BE2C (cell line): ENCODE measurements at regions not wholly inside any gene's neighbourhood (a gene's known extent, or its start where the extent isn't known, plus 50 kb on each side); places are given as distances from the start of the nearest gene placed in this dataset.

ENCODE experiments used
- DNase-seq: peaks from one replicate; pipeline ENCODE4 v3.0.0-alpha.2; 2020
- H3K27me3 ChIP-seq: fragments of 250-450 bp; sonication (Bioruptor Pico); 2 replicates; pipeline ENCODE4 v1.5.1; 2020; ENCODE audit warnings: mild to moderate bottlenecking
- H3K36me3 ChIP-seq: fragments of 250-450 bp; sonication (Bioruptor Pico); 2 replicates; pipeline ENCODE4 v1.5.1; 2020; ENCODE audit warnings: mild to moderate bottlenecking
- H3K4me1 ChIP-seq: fragments of 250-450 bp; sonication (Bioruptor Pico); 2 replicates; pipeline ENCODE4 v1.5.1; 2020
- H3K4me3 ChIP-seq: 2 replicates; pipeline ENCODE4 v1.5.1; 2011; ENCODE audit warnings: low read depth, low read length
- H3K9me3 ChIP-seq: fragments of 250-450 bp; sonication (Bioruptor Pico); 2 replicates; pipeline ENCODE4 v1.5.1; 2020
- CTCF ChIP-seq: IDR thresholded peaks from 2 replicates; pipeline ENCODE4 v1.5.1; 2012; ENCODE audit warnings: mild to moderate bottlenecking, low read depth, low read length

GRCh38 chr18:25010623-25011374, 341.2 kb downstream of the ZNF521 start:
- no peak for TF ChIP-seq CTCF
- no peaks in the 10 kb centered on the region for H3K36me3 ChIP-seq
- no peaks in the 10 kb centered on the region for H3K9me3 ChIP-seq
- H3K27me3 ChIP-seq = no peaks in the 10 kb centered on the region
- no peaks in the 10 kb centered on the region for H3K4me1 ChIP-seq
- DNase-seq = no peak
- no peak overlapping the region for H3K4me3 ChIP-seq
